Fibroblast of mammary gland (primary cell): ENCODE measurements at regions not wholly inside any gene's neighbourhood (a gene's known extent, or its start where the extent isn't known, plus 50 kb on each side); places are given as distances from the start of the nearest gene placed in this dataset.
"Not testable (repeated sequence)": the region's sequence is repeated elsewhere in the genome, so short reads cannot be mapped to it uniquely, and the experiment has no call there.

Experiments used
- DNase-seq: peaks from one replicate; pipeline ENCODE4 v3.0.0-alpha.2; 2010; ENCODE audit warnings: low read depth
- H3K4me3 ChIP-seq: 2 replicates; pipeline ENCODE4 v1.5.1; 2011; ENCODE audit warnings: low read depth, mild to moderate bottlenecking, low read length, moderate library complexity; ENCODE audit not compliant: control insufficient read depth
- TF ChIP-seq, protein P1 (sequence below): conservative IDR thresholded peaks from 2 replicates; pipeline ENCODE4 v1.5.1; 2011; ENCODE audit warnings: low read depth, low read length, inconsistent platforms; ENCODE audit not compliant: control insufficient read depth, insufficient read depth

DNA sequence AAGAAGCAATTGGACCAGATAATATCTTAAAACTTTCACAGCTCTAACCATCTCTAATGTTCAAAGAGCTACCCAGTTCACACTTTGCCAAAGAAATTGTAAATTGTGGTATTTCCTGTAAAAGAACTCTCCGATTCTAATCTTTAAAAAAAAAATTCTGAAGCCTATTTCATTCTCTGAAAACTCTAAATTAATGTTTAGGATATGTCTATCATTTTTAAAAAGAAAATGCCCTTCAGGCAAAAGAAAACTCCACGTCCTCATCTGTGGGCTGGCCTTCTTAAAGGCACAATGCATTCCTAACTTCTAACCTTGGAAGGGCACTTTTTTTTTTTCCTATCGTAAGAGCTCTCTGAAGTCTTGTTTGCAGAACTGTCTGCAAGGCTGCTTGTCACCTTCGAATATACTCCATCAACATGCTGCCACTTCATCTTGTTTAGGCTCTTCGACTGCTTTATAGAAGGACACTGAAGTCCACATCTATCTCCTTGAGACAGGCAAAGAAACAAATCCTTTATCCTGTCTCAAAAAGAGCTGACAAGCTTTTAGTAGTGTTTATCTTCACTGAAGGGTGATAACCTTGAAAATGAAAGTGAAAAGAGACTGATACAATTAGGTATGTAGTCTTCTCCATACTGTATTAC is 124.3 kb upstream of the SLC39A10 start:
- H3K4me3 ChIP-seq: no peak overlapping the region
- no peak for DNase-seq

DNA sequence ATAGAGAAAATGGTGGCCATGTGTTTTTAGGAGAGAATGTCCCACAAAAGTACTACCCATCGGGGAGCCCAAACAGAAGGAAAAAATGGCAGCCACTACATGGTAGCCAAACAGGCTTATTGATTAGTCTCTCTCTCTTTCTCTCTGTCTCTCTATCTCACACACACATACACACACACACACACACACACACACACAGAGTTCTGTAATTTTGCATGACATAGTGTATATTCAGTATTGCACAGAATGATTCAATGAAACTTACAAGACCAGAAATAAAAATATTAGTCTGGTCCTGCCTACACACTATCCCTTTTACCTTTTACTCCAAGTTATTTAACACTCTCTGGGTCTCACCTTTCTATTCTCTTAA is 124.8 kb upstream of the SLC39A10 start:
- no peak for DNase-seq
- TF ChIP-seq, protein P1, sequence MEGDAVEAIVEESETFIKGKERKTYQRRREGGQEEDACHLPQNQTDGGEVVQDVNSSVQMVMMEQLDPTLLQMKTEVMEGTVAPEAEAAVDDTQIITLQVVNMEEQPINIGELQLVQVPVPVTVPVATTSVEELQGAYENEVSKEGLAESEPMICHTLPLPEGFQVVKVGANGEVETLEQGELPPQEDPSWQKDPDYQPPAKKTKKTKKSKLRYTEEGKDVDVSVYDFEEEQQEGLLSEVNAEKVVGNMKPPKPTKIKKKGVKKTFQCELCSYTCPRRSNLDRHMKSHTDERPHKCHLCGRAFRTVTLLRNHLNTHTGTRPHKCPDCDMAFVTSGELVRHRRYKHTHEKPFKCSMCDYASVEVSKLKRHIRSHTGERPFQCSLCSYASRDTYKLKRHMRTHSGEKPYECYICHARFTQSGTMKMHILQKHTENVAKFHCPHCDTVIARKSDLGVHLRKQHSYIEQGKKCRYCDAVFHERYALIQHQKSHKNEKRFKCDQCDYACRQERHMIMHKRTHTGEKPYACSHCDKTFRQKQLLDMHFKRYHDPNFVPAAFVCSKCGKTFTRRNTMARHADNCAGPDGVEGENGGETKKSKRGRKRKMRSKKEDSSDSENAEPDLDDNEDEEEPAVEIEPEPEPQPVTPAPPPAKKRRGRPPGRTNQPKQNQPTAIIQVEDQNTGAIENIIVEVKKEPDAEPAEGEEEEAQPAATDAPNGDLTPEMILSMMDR: no peak
- H3K4me3 ChIP-seq: no peak overlapping the region

More for the DNA sequence above, 124.3 kb upstream of the SLC39A10 start:
- TF ChIP-seq, protein P1: no peak

DNA sequence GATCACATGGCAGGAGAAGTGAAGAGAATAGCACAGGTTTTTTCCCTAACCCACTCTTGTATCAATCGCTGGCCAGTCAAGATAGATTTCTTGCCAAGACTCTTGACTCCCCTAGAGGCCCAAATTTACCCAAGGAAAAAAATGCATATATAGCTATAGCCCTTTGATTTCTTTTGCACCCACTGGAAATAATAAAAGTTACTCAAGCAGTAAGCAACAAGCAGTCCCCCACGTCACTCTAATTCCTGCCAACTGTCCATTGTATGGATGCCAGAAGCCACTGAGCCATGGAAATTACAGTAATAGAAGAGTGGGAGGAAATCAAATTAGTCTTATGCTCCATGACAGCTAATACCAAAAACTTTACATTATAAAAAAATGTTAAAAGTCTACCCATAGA is 125.3 kb upstream of the SLC39A10 start:
- no peak overlapping the region for H3K4me3 ChIP-seq
- DNase-seq: peak; percentile 60

DNA sequence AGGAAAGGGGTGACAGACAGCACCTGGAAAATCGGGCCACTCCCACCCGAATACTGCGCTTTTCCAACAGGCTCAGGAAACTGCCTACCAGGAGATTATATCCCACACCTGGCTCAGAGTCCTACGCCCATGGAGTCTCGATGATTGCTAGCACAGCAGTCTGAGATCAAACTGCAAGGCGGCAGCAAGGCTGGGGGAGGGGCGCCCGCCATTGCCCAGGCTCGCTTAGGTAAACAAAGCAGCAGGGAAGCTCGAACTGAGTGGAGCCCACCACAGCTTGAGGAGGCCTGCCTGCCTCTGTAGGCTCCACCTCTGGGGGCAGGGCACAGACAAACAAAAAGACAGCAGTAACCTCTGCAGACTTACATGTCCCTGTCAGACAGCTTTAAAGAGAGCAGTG is 133.8 kb upstream of the SLC39A10 start:
- DNase-seq: not testable (repeated sequence)

More for the DNA sequence above, 125.3 kb upstream of the SLC39A10 start:
- TF ChIP-seq, protein P1: no peak

DNA sequence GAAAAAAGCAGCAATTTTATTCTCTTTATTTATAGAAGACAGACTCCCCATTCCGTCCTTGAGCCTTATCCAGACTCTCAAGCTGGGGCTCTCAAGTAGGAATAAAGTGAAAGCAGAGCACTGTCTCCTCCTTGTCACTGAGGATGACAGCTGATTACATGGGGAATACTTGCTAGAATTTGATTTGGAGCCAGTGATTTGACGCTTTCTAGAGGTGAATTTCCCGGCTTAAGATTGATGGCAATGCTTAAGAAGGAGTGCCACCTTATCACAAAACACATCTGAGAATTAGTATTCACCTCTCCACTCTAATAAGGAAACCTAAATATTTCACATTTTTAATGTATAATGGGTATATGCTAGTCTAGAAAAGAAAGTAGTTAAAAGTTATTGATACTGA is 135.4 kb upstream of the SLC39A10 start:
- no peak overlapping the region for H3K4me3 ChIP-seq
- TF ChIP-seq, protein P1: no peak
- no peak for DNase-seq

More for the DNA sequence above, 133.8 kb upstream of the SLC39A10 start:
- not testable (repeated sequence) for H3K4me3 ChIP-seq

DNA sequence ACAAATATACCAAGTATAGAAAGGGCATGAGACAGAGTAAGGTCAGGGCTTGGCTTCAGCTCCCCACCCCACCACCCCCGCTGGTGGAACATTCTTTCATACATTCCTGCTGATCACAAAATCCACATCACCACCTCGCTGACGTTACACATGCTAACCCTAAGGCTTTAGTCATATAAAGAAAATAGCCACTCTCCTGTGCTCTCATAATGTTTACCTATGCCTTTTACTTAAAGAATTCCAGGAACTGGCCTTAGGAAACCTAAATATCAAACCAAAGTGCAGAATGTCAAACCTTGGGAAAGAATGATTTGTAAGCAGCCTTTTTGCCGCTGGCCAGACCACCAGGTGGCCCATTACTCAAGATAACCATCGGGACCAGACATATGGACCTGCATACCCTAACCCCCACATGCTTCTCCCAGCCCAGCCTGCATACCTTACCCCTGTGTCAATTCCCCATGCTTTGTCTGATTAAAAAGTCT is 136.3 kb upstream of the SLC39A10 start:
- TF ChIP-seq, protein P1: no peak
- no peak overlapping the region for H3K4me3 ChIP-seq
- peak; percentile 86 for DNase-seq

DNA sequence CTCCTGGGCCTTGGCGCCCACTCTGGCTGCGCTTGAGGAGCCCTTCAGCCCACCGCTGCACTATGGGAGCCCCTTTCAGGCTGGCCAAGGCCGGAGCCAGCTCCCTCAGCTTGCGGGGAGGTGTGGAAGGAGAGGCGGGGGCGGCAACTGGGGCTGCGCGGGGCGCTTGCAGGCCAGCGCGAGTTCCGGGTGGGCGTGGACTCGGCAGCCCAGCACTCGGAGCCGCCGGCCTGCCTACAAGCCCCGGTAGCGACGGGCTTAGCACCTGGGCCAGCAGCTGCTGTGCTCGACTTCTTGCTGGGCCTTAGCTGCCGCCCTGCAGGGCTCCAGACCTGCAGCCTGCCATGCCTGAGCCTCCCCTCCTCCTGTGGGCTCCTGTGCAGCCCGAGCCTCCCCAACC is 141.5 kb upstream of the SLC39A10 start:
- H3K4me3 ChIP-seq: no peak overlapping the region
- TF ChIP-seq, protein P1: no peak
- no peak for DNase-seq
